ENCODE measurements at regions not wholly inside any gene's neighbourhood (a gene's known extent, or its start where the extent isn't known, plus 50 kb on each side); places are given as distances from the start of the nearest gene placed in this dataset.

DNA sequence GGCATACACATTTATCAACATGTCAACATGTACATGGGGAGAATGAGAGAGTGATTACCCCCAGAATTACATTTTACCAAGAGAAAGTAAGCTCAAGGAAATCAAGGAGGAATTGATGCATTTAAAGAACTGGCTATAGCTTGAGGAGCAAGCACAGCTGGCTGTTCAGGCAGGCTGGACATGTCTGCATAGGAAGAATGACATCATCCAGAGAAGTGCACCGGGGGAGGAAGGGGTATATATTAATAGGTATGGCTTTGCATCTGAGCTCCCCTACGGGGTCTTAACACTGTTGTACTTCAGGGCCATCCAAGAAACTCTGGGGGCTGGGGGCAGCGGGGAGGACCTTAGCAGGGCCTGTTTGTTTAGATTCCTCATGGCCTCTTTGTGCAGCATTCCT, 222.4 kb upstream of the VCX start:
- TF ChIP-seq EZH2phosphoT487 (IDR thresholded peaks at IDR 0.05; ENCODE audit: borderline replicate concordance, low read length) = no peak
- TF ChIP-seq CTCF (IDR thresholded peaks at IDR 0.05; ENCODE audit: low read depth, low read length, poor library complexity, severe bottlenecking) = no peak

Measured in DOHH2 (cell line).